BJ (cell line): ENCODE measurements at regions not wholly inside any gene's neighbourhood (a gene's known extent, or its start where the extent isn't known, plus 50 kb on each side); places are given as distances from the start of the nearest gene placed in this dataset.

Experiments
- CTCF ChIA-PET: fragments of 350-600 bp; formaldehyde crosslinking; extraction: SDS; loops from one replicate; lab custom pipeline; 2021; ENCODE audit warnings: antibody characterized with exemption, inconsistent platforms; lab: Yijun Ruan, JAX
- POLR2A ChIA-PET: fragments of 300-600 bp; sonication (Branson Sonifier 250); formaldehyde crosslinking; extraction: SDS; loops from one replicate; lab custom pipeline; 2021; ENCODE audit warnings: antibody characterized with exemption; lab: Charles Lee
- DNase-seq: peaks from one replicate; pipeline ENCODE4 v3.0.0-alpha.2; 2011; ENCODE audit warnings: low read depth
- H3K27me3 ChIP-seq: 2 replicates; pipeline ENCODE4 v1.6.0; 2011; ENCODE audit warnings: low read length; ENCODE audit not compliant: control insufficient read depth, insufficient read depth
- H3K36me3 ChIP-seq: 2 replicates; pipeline ENCODE4 v1.5.1; 2011; ENCODE audit warnings: low read length; ENCODE audit not compliant: control insufficient read depth, insufficient read depth
- H3K4me3 ChIP-seq: 2 replicates; pipeline ENCODE4 v1.5.1; 2011; ENCODE audit warnings: low read depth, mild to moderate bottlenecking, control low read depth, low read length
- CTCF ChIP-seq: IDR thresholded peaks from 2 replicates; pipeline ENCODE4 v1.5.1; 2011; ENCODE audit warnings: low read depth, mild to moderate bottlenecking, control low read depth, inconsistent platforms, low read length, moderate library complexity; ENCODE audit not compliant: insufficient read depth

DNA sequence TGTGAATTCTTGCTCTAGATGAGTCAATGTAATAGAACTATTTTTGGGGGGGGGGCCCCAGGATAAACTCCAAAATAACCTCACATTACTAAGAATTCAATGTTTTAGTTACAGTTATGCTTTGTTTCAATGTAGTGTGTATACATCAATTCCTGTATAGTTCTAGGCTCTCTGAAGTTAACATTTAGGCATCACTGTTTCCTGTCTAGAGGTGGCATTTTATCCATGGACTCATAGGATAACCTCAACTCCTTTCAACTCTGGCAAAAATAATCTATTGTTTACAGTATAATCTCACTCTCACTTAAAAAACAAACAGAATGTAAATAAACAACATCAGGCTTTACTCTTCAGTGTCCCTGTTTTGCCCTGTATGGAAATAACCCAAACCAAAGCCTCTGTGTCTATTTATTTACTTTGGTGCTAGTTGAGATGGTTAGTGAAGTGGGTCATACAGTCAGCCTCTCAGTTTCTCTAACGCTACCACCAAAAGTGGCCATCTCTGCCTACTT, 79.3 kb upstream of the MMADHC start:
- DNase-seq: no peak
- no peaks in the 10 kb centered on the region for H3K27me3 ChIP-seq
- POLR2A ChIA-PET: no interaction called here
- no peak for TF ChIP-seq CTCF
- H3K36me3 ChIP-seq: no peaks in the 10 kb centered on the region
- CTCF ChIA-PET: no interaction called here
- no peak overlapping the region for H3K4me3 ChIP-seq

- ChIA-PET CTCF (interaction anchor here (0.6 kb wide), 1 partner anchor 357 kb away, joined by 3 read pairs; no protein-coding TSS in a partner anchor), POLR2A (no interaction called here)
- no peak for TF ChIP-seq CTCF
- Histone ChIP-seq H3K36me3 (no peaks in the 10 kb centered on the region), H3K27me3 (no peaks in the 10 kb centered on the region), H3K4me3 (no peak overlapping the region)
- no peak for DNase-seq
Observed at GRCh38 chr2:149664896-149665295, 77.3 kb upstream of the MMADHC start.

DNA sequence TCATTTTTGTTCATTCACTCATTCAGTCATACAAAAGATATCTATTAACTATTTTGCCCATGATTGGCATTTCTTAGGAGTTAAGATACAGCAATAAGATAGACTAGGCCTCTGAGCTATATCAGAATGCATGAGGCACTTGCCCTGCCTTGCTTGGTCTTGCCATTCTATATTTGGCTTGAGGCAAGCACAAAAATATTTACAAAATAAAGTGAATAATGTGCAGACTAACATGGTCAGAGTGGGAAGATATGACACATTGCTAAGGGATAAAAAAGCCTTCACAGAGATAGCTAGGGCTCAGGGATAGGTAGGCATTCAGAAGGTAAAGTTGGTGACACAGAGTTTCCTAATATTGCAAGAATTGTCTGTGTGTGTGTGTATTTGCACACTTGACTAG, 75.0 kb upstream of the MMADHC start:
- Histone ChIP-seq H3K27me3 (no peaks in the 10 kb centered on the region), H3K36me3 (no peaks in the 10 kb centered on the region), H3K4me3 (no peak overlapping the region)
- ChIA-PET POLR2A (no interaction called here), CTCF (no interaction called here)
- no peak for DNase-seq
- no peak for TF ChIP-seq CTCF

- no peaks in the 10 kb centered on the region for H3K36me3 ChIP-seq
- H3K27me3 ChIP-seq: no peaks in the 10 kb centered on the region
- H3K4me3 ChIP-seq: no peak overlapping the region
- CTCF ChIA-PET: no interaction called here
- POLR2A ChIA-PET: no interaction called here
- no peak for DNase-seq
- no peak for TF ChIP-seq CTCF
Observed at GRCh38 chr2:149661844-149662243, 74.3 kb upstream of the MMADHC start.

GRCh38 chr2:149658553-149658952, 71.0 kb upstream of the MMADHC start:
- H3K36me3 ChIP-seq: no peaks in the 10 kb centered on the region
- no peak for DNase-seq
- ChIA-PET CTCF (interaction anchor here (1.7 kb wide), 1 partner anchor 10 kb away, joined by 7 read pairs; no protein-coding TSS in a partner anchor), POLR2A (interaction anchor here (0.6 kb wide), 1 partner anchor 273 kb away, joined by 3 read pairs; no protein-coding TSS in a partner anchor)
- TF ChIP-seq CTCF: no peak
- H3K27me3 ChIP-seq: no peaks in the 10 kb centered on the region
- no peak overlapping the region for H3K4me3 ChIP-seq
